ENCODE measurements at regions not wholly inside any gene's neighbourhood (a gene's known extent, or its start where the extent isn't known, plus 50 kb on each side); places are given as distances from the start of the nearest gene placed in this dataset.

- Histone ChIP-seq H3K9me3 (no peaks in the 10 kb centered on the region), H3K27ac (no peak overlapping the region), H3K36me3 (no peaks in the 10 kb centered on the region), H3K4me3 (no peak overlapping the region), H3K27me3 (no peaks in the 10 kb centered on the region), H3K4me1 (peaks cover 0 to 7% of the 10 kb centered on the region in 2 donors)
- TF ChIP-seq, protein P1, sequence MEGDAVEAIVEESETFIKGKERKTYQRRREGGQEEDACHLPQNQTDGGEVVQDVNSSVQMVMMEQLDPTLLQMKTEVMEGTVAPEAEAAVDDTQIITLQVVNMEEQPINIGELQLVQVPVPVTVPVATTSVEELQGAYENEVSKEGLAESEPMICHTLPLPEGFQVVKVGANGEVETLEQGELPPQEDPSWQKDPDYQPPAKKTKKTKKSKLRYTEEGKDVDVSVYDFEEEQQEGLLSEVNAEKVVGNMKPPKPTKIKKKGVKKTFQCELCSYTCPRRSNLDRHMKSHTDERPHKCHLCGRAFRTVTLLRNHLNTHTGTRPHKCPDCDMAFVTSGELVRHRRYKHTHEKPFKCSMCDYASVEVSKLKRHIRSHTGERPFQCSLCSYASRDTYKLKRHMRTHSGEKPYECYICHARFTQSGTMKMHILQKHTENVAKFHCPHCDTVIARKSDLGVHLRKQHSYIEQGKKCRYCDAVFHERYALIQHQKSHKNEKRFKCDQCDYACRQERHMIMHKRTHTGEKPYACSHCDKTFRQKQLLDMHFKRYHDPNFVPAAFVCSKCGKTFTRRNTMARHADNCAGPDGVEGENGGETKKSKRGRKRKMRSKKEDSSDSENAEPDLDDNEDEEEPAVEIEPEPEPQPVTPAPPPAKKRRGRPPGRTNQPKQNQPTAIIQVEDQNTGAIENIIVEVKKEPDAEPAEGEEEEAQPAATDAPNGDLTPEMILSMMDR (IDR thresholded peaks at IDR 0.05): no peak
- DNase-seq (ENCODE audit: low spot score): no peak
Measured at GRCh38 chr11:45412521-45412920, 126.4 kb upstream of the SYT13 start.

DNA sequence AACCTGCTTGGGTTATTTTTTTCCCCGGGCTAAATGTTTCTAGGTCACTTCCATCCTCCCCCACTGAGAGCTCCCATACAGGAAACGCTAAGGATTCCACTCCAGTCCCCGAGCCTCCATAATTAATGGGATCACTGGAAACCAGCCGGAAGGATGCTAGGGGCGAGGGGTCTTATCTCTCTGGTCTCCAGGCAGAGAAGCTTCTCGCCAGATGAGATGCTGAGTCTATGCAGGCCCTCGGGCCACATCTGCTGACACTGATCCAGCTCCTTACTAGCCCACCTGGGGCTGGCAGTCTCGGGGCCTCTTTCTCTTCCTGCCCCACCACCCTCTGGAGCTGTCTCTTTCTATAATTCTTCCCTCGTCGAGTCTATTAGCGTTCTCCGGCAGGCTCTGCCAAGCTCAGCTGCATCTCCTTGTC, 125.9 kb upstream of the SYT13 start:
- Histone ChIP-seq H3K9me3 (no peaks in the 10 kb centered on the region), H3K4me1 (peaks cover 0 to 7% of the 10 kb centered on the region in 2 donors), H3K27me3 (no peaks in the 10 kb centered on the region), H3K36me3 (no peaks in the 10 kb centered on the region), H3K27ac (no peak overlapping the region), H3K4me3 (no peak overlapping the region)
- no peak for DNase-seq (ENCODE audit: low spot score)
- TF ChIP-seq, protein P1 (IDR thresholded peaks at IDR 0.05): no peak

GRCh38 chr11:45411228-45411946, 125.2 kb upstream of the SYT13 start:
- Histone ChIP-seq H3K27ac (no peak overlapping the region), H3K4me1 (peaks cover 0 to 7% of the 10 kb centered on the region in 2 donors), H3K36me3 (no peaks in the 10 kb centered on the region), H3K9me3 (no peaks in the 10 kb centered on the region), H3K27me3 (no peaks in the 10 kb centered on the region), H3K4me3 (no peak overlapping the region)
- TF ChIP-seq, protein P1 (IDR thresholded peaks at IDR 0.05): no peak
- DNase-seq (ENCODE audit: low spot score): no peak

- Histone ChIP-seq H3K36me3 (no peaks in the 10 kb centered on the region), H3K9me3 (no peaks in the 10 kb centered on the region), H3K4me3 (no peak overlapping the region), H3K27me3 (no peaks in the 10 kb centered on the region), H3K27ac (no peak overlapping the region), H3K4me1 (peaks cover 0 to 7% of the 10 kb centered on the region in 2 donors)
- TF ChIP-seq, protein P1 (IDR thresholded peaks at IDR 0.05): no peak
- no peak for DNase-seq (ENCODE audit: low spot score)
Measured at GRCh38 chr11:45410391-45411227, 124.5 kb upstream of the SYT13 start.

DNA sequence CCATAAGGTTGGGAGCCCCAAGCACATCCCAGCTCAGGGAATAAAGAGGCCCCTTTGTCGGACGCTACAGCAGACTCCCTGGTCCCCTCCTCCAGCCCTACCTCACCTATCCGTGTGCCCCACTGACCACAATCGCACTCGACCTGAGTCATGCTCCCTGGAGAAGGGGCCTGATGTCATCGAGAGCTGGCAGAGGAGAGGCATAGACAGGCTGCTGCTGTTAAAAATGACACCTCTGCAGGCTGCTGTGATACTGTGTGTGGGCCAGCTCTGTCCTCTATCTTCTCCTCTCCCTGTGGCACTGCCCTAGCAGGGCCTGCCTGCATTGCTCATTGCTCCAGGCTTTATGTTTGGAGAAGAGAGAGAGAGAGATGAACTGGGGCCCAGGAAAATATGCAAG, 123.4 kb upstream of the SYT13 start:
- DNase-seq (ENCODE audit: low spot score): no peak
- Histone ChIP-seq H3K4me1 (peaks cover 0 to 7% of the 10 kb centered on the region in 2 donors), H3K27me3 (no peaks in the 10 kb centered on the region), H3K4me3 (no peak overlapping the region), H3K9me3 (no peaks in the 10 kb centered on the region), H3K27ac (no peak overlapping the region), H3K36me3 (no peaks in the 10 kb centered on the region)
- TF ChIP-seq, protein P1 (IDR thresholded peaks at IDR 0.05): no peak
